HEK293 (cell line): ENCODE measurements at regions not wholly inside any gene's neighbourhood (a gene's known extent, or its start where the extent isn't known, plus 50 kb on each side); places are given as distances from the start of the nearest gene placed in this dataset.

Experiments used
- CTCF ChIA-PET: fragments of 350-600 bp; formaldehyde crosslinking; extraction: SDS; loops from one replicate; lab custom pipeline; 2021; ENCODE audit warnings: antibody characterized with exemption; lab: Yijun Ruan, JAX
- POLR2A ChIA-PET: fragments of 300-600 bp; formaldehyde crosslinking; extraction: SDS; loops from one replicate; lab custom pipeline; 2020; ENCODE audit warnings: antibody characterized with exemption, inconsistent platforms; lab: Yijun Ruan, JAX
- H3K27ac ChIP-seq: fragments of 200-500 bp; sonication (Bioruptor generic); 2 replicates; pipeline ENCODE4 v1.5.1; 2014; ENCODE audit warnings: low read depth, low read length, control low read depth, inconsistent platforms; ENCODE audit errors: extremely low read depth
- H3K36me3 ChIP-seq, 2 experiments: fragments of 200-500 bp in 1 of 2; sonication (Bioruptor generic) in 1 of 2; 1 replicate in 1 of 2; 2 replicates in 1 of 2; pipeline ENCODE4 v1.5.1; 2014 to 2017; ENCODE audit warnings: inconsistent platforms in 2 of 2, low read length in 2 of 2; ENCODE audit not compliant: control insufficient read depth in 2 of 2, insufficient read depth in 1 of 2
- H3K4me1 ChIP-seq: fragments of 200-500 bp; sonication (Bioruptor generic); 2 replicates; pipeline ENCODE4 v1.5.1; 2014; ENCODE audit warnings: mild to moderate bottlenecking, low read length, inconsistent platforms; ENCODE audit not compliant: control insufficient read depth, insufficient read depth
- H3K4me3 ChIP-seq: 2 replicates; pipeline ENCODE4 v1.5.1; 2011; ENCODE audit warnings: low read depth, mild to moderate bottlenecking, control low read depth, low read length, moderate library complexity
- H3K9me3 ChIP-seq: fragments of 200-500 bp; sonication (Bioruptor generic); 2 replicates; pipeline ENCODE4 v1.5.1; 2014; ENCODE audit warnings: low read depth, low read length, inconsistent platforms; ENCODE audit not compliant: control insufficient read depth, insufficient read depth
- BCL11A ChIP-seq: fragments of 450-650 bp; formaldehyde crosslinking; IDR thresholded peaks from 2 replicates; pipeline ENCODE4 v1.5.1; 2016; ENCODE audit warnings: low read depth, missing biosample characterization, missing genetic modification characterization
- HIC1 ChIP-seq: fragments of 450-650 bp; formaldehyde crosslinking; IDR thresholded peaks from 2 replicates; pipeline ENCODE4 v1.5.1; 2016; ENCODE audit warnings: missing biosample characterization, missing genetic modification characterization
- MEIS1 ChIP-seq: sonication (generic); formaldehyde crosslinking; IDR thresholded peaks from 2 replicates; pipeline ENCODE4 v1.8.1; 2022; ENCODE audit warnings: missing genetic modification reagents, mild to moderate bottlenecking, borderline replicate concordance
- PRDM6 ChIP-seq: fragments of 450-650 bp; formaldehyde crosslinking; IDR thresholded peaks from 2 replicates; pipeline ENCODE4 v1.5.1; 2017; ENCODE audit warnings: missing biosample characterization, missing genetic modification characterization
- SCRT2 ChIP-seq: fragments of 450-650 bp; formaldehyde crosslinking; IDR thresholded peaks from 2 replicates; pipeline ENCODE4 v1.5.1; 2016; ENCODE audit warnings: missing biosample characterization, missing genetic modification characterization
- SETDB1 ChIP-seq: IDR thresholded peaks from one replicate; pipeline ENCODE4 v1.6.1; 2017; ENCODE audit warnings: mild to moderate bottlenecking, low read length, moderate library complexity, mixed read lengths; ENCODE audit not compliant: insufficient read length
- SP3 ChIP-seq: fragments of 450-650 bp; formaldehyde crosslinking; IDR thresholded peaks from 2 replicates; pipeline ENCODE4 v1.5.1; 2016; ENCODE audit warnings: missing biosample characterization, missing genetic modification characterization
- SP7 ChIP-seq: fragments of 450-650 bp; formaldehyde crosslinking; IDR thresholded peaks from 2 replicates; pipeline ENCODE4 v1.5.1; 2016; ENCODE audit warnings: missing biosample characterization, missing genetic modification characterization
- ZEB2 ChIP-seq: fragments of 450-650 bp; formaldehyde crosslinking; IDR thresholded peaks from 2 replicates; pipeline ENCODE4 v1.5.1; 2016; ENCODE audit warnings: missing biosample characterization, missing genetic modification characterization
- ZNF140 ChIP-seq: fragments of 450-650 bp; formaldehyde crosslinking; IDR thresholded peaks from 2 replicates; pipeline ENCODE4 v1.5.1; 2016; ENCODE audit warnings: missing biosample characterization, missing genetic modification characterization
- ZNF211 ChIP-seq: fragments of 450-650 bp; formaldehyde crosslinking; IDR thresholded peaks from 2 replicates; pipeline ENCODE4 v1.5.1; 2016; ENCODE audit warnings: low read depth, missing biosample characterization, missing genetic modification characterization
- ZNF391 ChIP-seq: fragments of 450-650 bp; formaldehyde crosslinking; IDR thresholded peaks from 2 replicates; pipeline ENCODE4 v1.5.1; 2016; ENCODE audit warnings: low read depth, missing biosample characterization, missing genetic modification characterization, borderline replicate concordance
- ZNF394 ChIP-seq: fragments of 450-650 bp; formaldehyde crosslinking; IDR thresholded peaks from 2 replicates; pipeline ENCODE4 v1.5.1; 2016; ENCODE audit warnings: missing biosample characterization, missing genetic modification characterization, mild to moderate bottlenecking, moderate library complexity, borderline replicate concordance
- ZNF398 ChIP-seq: fragments of 450-650 bp; formaldehyde crosslinking; IDR thresholded peaks from 2 replicates; pipeline ENCODE4 v1.5.1; 2017; ENCODE audit warnings: missing biosample characterization, missing genetic modification characterization
- ZNF629 ChIP-seq: fragments of 450-650 bp; formaldehyde crosslinking; IDR thresholded peaks from 2 replicates; pipeline ENCODE4 v1.5.1; 2017; ENCODE audit warnings: missing biosample characterization, missing genetic modification characterization
- ZNF658 ChIP-seq: fragments of 450-650 bp; formaldehyde crosslinking; IDR thresholded peaks from 2 replicates; pipeline ENCODE4; 2016; ENCODE audit warnings: missing biosample characterization, missing genetic modification characterization
- ZNF660 ChIP-seq: fragments of 450-650 bp; IDR thresholded peaks from 2 replicates; pipeline ENCODE4 v1.5.1; 2018; ENCODE audit warnings: missing biosample characterization, mild to moderate bottlenecking, missing genetic modification characterization
- ZNF776 ChIP-seq: fragments of 450-650 bp; formaldehyde crosslinking; IDR thresholded peaks from 2 replicates; pipeline ENCODE4 v1.5.0; 2017; ENCODE audit warnings: missing biosample characterization, missing genetic modification characterization, borderline replicate concordance
- ZNF792 ChIP-seq: fragments of 450-650 bp; formaldehyde crosslinking; IDR thresholded peaks from 2 replicates; pipeline ENCODE4 v1.5.1; 2016; ENCODE audit warnings: missing biosample characterization, missing genetic modification characterization
- ZSCAN18 ChIP-seq: fragments of 450-650 bp; formaldehyde crosslinking; IDR thresholded peaks from 2 replicates; pipeline ENCODE4 v1.5.1; 2016; ENCODE audit warnings: missing biosample characterization, missing genetic modification characterization
- ZSCAN4 ChIP-seq: fragments of 450-650 bp; formaldehyde crosslinking; IDR thresholded peaks from 2 replicates; pipeline ENCODE4 v1.5.1; 2017; ENCODE audit warnings: missing biosample characterization, missing genetic modification characterization

GRCh38 chr3:98972155-98972554 lies 70.7 kb upstream of the DCBLD2 start:
- H3K4me1 ChIP-seq, result no peaks in the 10 kb centered on the region; the same call in 1 of the 2 replicates
- TF ChIP-seq SETDB1, result no peak
- no peak for TF ChIP-seq ZNF776 (tag by site-specific recombination)
- no peak for TF ChIP-seq BCL11A (tag by site-specific recombination)
- peak; percentile 85 for TF ChIP-seq ZNF398
- TF ChIP-seq PRDM6, result 0 out of 2 replicates have a peak, but pooled peaks have one; percentile 6
- no peak for TF ChIP-seq ZNF211 (tag by site-specific recombination)
- peak; percentile 34; the same call in 1 of the 2 replicates for TF ChIP-seq SCRT2 (tag by site-specific recombination)
- peak; percentile 33; the same call in 1 of the 2 replicates for TF ChIP-seq ZSCAN4 (tag by site-specific recombination)
- no peak for TF ChIP-seq ZNF140
- TF ChIP-seq ZSCAN18 (tag by site-specific recombination), result no peak
- ChIA-PET POLR2A (interaction anchor here (1.4 kb wide), 1 partner anchor 71 kb away, joined by 6 read pairs; the partner anchor contains the start of gene DCBLD2), CTCF (no interaction called here)
- H3K27ac ChIP-seq, result no peak overlapping the region
- no peaks in the 10 kb centered on the region for H3K9me3 ChIP-seq
- H3K4me3 ChIP-seq, result no peak overlapping the region
- no peaks in the 10 kb centered on the region for H3K36me3 ChIP-seq

- H3K9me3 ChIP-seq, result no peaks in the 10 kb centered on the region
- no peak overlapping the region for H3K27ac ChIP-seq
- no peaks in the 10 kb centered on the region for H3K36me3 ChIP-seq
- H3K4me3 ChIP-seq, result no peak overlapping the region
- ChIA-PET CTCF (no interaction called here), POLR2A (interaction anchor here (0.6 kb wide), 1 partner anchor 69 kb away, joined by 7 read pairs; no protein-coding TSS in a partner anchor)
- H3K4me1 ChIP-seq, result no peaks in the 10 kb centered on the region; the same call in 1 of the 2 replicates
- TF ChIP-seq ZNF391 (no peak), ZNF629 (tag by site-specific recombination) (peak; percentile 23; the same call in 1 of the 2 replicates), ZNF660 (0 out of 2 replicates have a peak, but pooled peaks have one; percentile 24), ZEB2 (tag by site-specific recombination) (0 out of 2 replicates have a peak, but pooled peaks have one; percentile 33), HIC1 (tag by site-specific recombination) (0 out of 2 replicates have a peak, but pooled peaks have one; percentile 14), ZNF658 (tag by site-specific recombination) (no peak), PRDM6 (peak; percentile 52; the same call in 1 of the 2 replicates), ZNF394 (0 out of 2 replicates have a peak, but pooled peaks have one; percentile 14), MEIS1 (0 out of 2 replicates have a peak, but pooled peaks have one; percentile 30), ZNF792 (tag by site-specific recombination) (no peak), SP3 (tag by site-specific recombination) (0 out of 2 replicates have a peak, but pooled peaks have one; percentile 32), ZNF398 (peak; percentile 25; the same call in 1 of the 2 replicates), SP7 (tag by site-specific recombination) (0 out of 2 replicates have a peak, but pooled peaks have one; percentile 16)
These were observed 69.7 kb upstream of the DCBLD2 start for GRCh38 chr3:98971169-98971681.
